ENCODE measurements at regions not wholly inside any gene's neighbourhood (a gene's known extent, or its start where the extent isn't known, plus 50 kb on each side); places are given as distances from the start of the nearest gene placed in this dataset.
"Not testable (repeated sequence)": the region's sequence is repeated elsewhere in the genome, so short reads cannot be mapped to it uniquely, and the experiment has no call there.

GRCh38 chr6:106807947-106808611, 166.4 kb downstream of the CD24 start:
- no peaks in the 10 kb centered on the region for H3K27me3 Mint-ChIP-seq
- H3K9me3 Mint-ChIP-seq: peaks cover 25% of the 10 kb centered on the region
- H3K27ac Mint-ChIP-seq: no peak overlapping the region
- H3K4me3 Mint-ChIP-seq: no peak overlapping the region
- ATAC-seq (ENCODE audit: low read depth) (no peak), DNase-seq (ENCODE audit: low spot score in 2 of 2) (no peak)
- peaks cover 4% of the 10 kb centered on the region for H3K4me1 Mint-ChIP-seq
- H3K36me3 Mint-ChIP-seq: peaks cover 26% of the 10 kb centered on the region

- not testable (repeated sequence) for ATAC-seq (ENCODE audit: low read depth); H3K4me3 Mint-ChIP-seq; H3K4me1 Mint-ChIP-seq; DNase-seq (ENCODE audit: low spot score in 2 of 2); H3K27me3 Mint-ChIP-seq; H3K27ac Mint-ChIP-seq
- Mint-ChIP-seq H3K9me3 (peaks cover 14% of the 10 kb centered on the region), H3K36me3 (peaks cover 15% of the 10 kb centered on the region)
Observed at GRCh38 chr6:106806253-106806652, 168.3 kb downstream of the CD24 start.

- peaks cover 12% of the 10 kb centered on the region for H3K36me3 Mint-ChIP-seq
Observed at GRCh38 chr6:106805771-106806170, 168.8 kb downstream of the CD24 start.

GRCh38 chr6:106804346-106805335, 169.9 kb downstream of the CD24 start:
- no peak overlapping the region for H3K4me3 Mint-ChIP-seq
- H3K36me3 Mint-ChIP-seq: peaks cover 12% of the 10 kb centered on the region
- ATAC-seq (ENCODE audit: low read depth) (no peak), DNase-seq (ENCODE audit: low spot score in 2 of 2) (no peak)
- no peaks in the 10 kb centered on the region for H3K27me3 Mint-ChIP-seq
- H3K9me3 Mint-ChIP-seq: peaks cover 6% of the 10 kb centered on the region
- no peak overlapping the region for H3K27ac Mint-ChIP-seq
- H3K4me1 Mint-ChIP-seq: peaks cover 7% of the 10 kb centered on the region

More at GRCh38 chr6:106805771-106806170, 168.8 kb downstream of the CD24 start:
- H3K4me1 Mint-ChIP-seq: peaks cover 4% of the 10 kb centered on the region
- DNase-seq (ENCODE audit: low spot score in 2 of 2): no peak
- no peaks in the 10 kb centered on the region for H3K27me3 Mint-ChIP-seq
- no peak overlapping the region for H3K4me3 Mint-ChIP-seq
- no peak overlapping the region for H3K27ac Mint-ChIP-seq
- H3K9me3 Mint-ChIP-seq: peaks cover 12% of the 10 kb centered on the region
- ATAC-seq (ENCODE audit: low read depth): no peak

GRCh38 chr6:106803188-106803587, 171.3 kb downstream of the CD24 start:
- H3K27me3 Mint-ChIP-seq: no peaks in the 10 kb centered on the region
- ATAC-seq (ENCODE audit: low read depth) (no peak), DNase-seq (ENCODE audit: low spot score in 2 of 2) (no peak)
- H3K4me3 Mint-ChIP-seq: no peak overlapping the region
- H3K27ac Mint-ChIP-seq: no peak overlapping the region
- peaks cover under 1% of the 10 kb centered on the region for H3K9me3 Mint-ChIP-seq
- H3K36me3 Mint-ChIP-seq: peaks cover 2% of the 10 kb centered on the region
- H3K4me1 Mint-ChIP-seq: peaks cover 14% of the 10 kb centered on the region

- ATAC-seq (ENCODE audit: low read depth) (no peak), DNase-seq (ENCODE audit: low spot score in 2 of 2) (no peak)
- H3K4me1 Mint-ChIP-seq: peaks cover 17% of the 10 kb centered on the region
- H3K36me3 Mint-ChIP-seq: no peaks in the 10 kb centered on the region
- no peak overlapping the region for H3K27ac Mint-ChIP-seq
- no peaks in the 10 kb centered on the region for H3K27me3 Mint-ChIP-seq
- no peaks in the 10 kb centered on the region for H3K9me3 Mint-ChIP-seq
- no peak overlapping the region for H3K4me3 Mint-ChIP-seq
Observed at GRCh38 chr6:106802139-106802538, 172.4 kb downstream of the CD24 start.

GRCh38 chr6:106801256-106801655, 171.9 kb downstream of the QRSL1 start:
- H3K27me3 Mint-ChIP-seq: no peaks in the 10 kb centered on the region
- no peak overlapping the region for H3K27ac Mint-ChIP-seq
- no peak for ATAC-seq (ENCODE audit: low read depth)
- H3K36me3 Mint-ChIP-seq: no peaks in the 10 kb centered on the region
- H3K4me1 Mint-ChIP-seq: peaks cover 17% of the 10 kb centered on the region
- no peaks in the 10 kb centered on the region for H3K9me3 Mint-ChIP-seq
- H3K4me3 Mint-ChIP-seq: no peak overlapping the region
- DNase-seq (ENCODE audit: low spot score in 2 of 2): no peak

- no peak for ATAC-seq (ENCODE audit: low read depth)
Observed at GRCh38 chr6:106800379-106800778, 171.0 kb downstream of the QRSL1 start.

GRCh38 chr6:106799031-106799894, 169.9 kb downstream of the QRSL1 start:
- ATAC-seq (ENCODE audit: low read depth): peak; percentile 72
- Mint-ChIP-seq H3K27ac (peak overlapping the region; percentile 47), H3K36me3 (no peaks in the 10 kb centered on the region), H3K9me3 (no peaks in the 10 kb centered on the region), H3K27me3 (no peaks in the 10 kb centered on the region), H3K4me3 (no peak overlapping the region), H3K4me1 (peaks cover 20% of the 10 kb centered on the region)
- DNase-seq (ENCODE audit: low spot score in 2 of 2): no peak

More at GRCh38 chr6:106800379-106800778, 171.0 kb downstream of the QRSL1 start:
- Mint-ChIP-seq H3K4me3 (no peak overlapping the region), H3K27ac (no peak overlapping the region), H3K27me3 (no peaks in the 10 kb centered on the region), H3K36me3 (no peaks in the 10 kb centered on the region), H3K4me1 (peaks cover 20% of the 10 kb centered on the region), H3K9me3 (no peaks in the 10 kb centered on the region)
- DNase-seq (ENCODE audit: low spot score in 2 of 2): no peak

- Mint-ChIP-seq H3K4me1 (peaks cover 24% of the 10 kb centered on the region), H3K4me3 (no peak overlapping the region), H3K27ac (no peak overlapping the region), H3K36me3 (no peaks in the 10 kb centered on the region), H3K9me3 (no peaks in the 10 kb centered on the region), H3K27me3 (no peaks in the 10 kb centered on the region)
- DNase-seq (ENCODE audit: low spot score in 2 of 2) (no peak), ATAC-seq (ENCODE audit: low read depth) (no peak)
Observed at GRCh38 chr6:106797186-106797585, 167.8 kb downstream of the QRSL1 start.

GRCh38 chr6:106796781-106797180, 167.4 kb downstream of the QRSL1 start:
- peaks cover 24% of the 10 kb centered on the region for H3K4me1 Mint-ChIP-seq
- H3K9me3 Mint-ChIP-seq: no peaks in the 10 kb centered on the region
- no peaks in the 10 kb centered on the region for H3K36me3 Mint-ChIP-seq
- ATAC-seq (ENCODE audit: low read depth): no peak
- no peak for DNase-seq (ENCODE audit: low spot score in 2 of 2)
- no peaks in the 10 kb centered on the region for H3K27me3 Mint-ChIP-seq
- H3K4me3 Mint-ChIP-seq: no peak overlapping the region
- no peak overlapping the region for H3K27ac Mint-ChIP-seq

- Mint-ChIP-seq H3K4me1 (peaks cover 41% of the 10 kb centered on the region), H3K4me3 (no peak overlapping the region), H3K27me3 (no peaks in the 10 kb centered on the region), H3K27ac (no peak overlapping the region), H3K36me3 (no peaks in the 10 kb centered on the region), H3K9me3 (no peaks in the 10 kb centered on the region)
- no peak for DNase-seq (ENCODE audit: low spot score in 2 of 2)
- no peak for ATAC-seq (ENCODE audit: low read depth)
Observed at GRCh38 chr6:106794129-106794528, 164.8 kb downstream of the QRSL1 start.

GRCh38 chr6:106792536-106793236, 163.3 kb downstream of the QRSL1 start:
- no peaks in the 10 kb centered on the region for H3K36me3 Mint-ChIP-seq
- no peak overlapping the region for H3K27ac Mint-ChIP-seq
- no peak overlapping the region for H3K4me3 Mint-ChIP-seq
- H3K27me3 Mint-ChIP-seq: no peaks in the 10 kb centered on the region
- H3K9me3 Mint-ChIP-seq: no peaks in the 10 kb centered on the region
- ATAC-seq (ENCODE audit: low read depth) (no peak), DNase-seq (ENCODE audit: low spot score in 2 of 2) (no peak)
- H3K4me1 Mint-ChIP-seq: peaks cover 34% of the 10 kb centered on the region
